ENCODE measurements at regions not wholly inside any gene's neighbourhood (a gene's known extent, or its start where the extent isn't known, plus 50 kb on each side); places are given as distances from the start of the nearest gene placed in this dataset.
"Not testable (repeated sequence)": the region's sequence is repeated elsewhere in the genome, so short reads cannot be mapped to it uniquely, and the experiment has no call there.

DNA sequence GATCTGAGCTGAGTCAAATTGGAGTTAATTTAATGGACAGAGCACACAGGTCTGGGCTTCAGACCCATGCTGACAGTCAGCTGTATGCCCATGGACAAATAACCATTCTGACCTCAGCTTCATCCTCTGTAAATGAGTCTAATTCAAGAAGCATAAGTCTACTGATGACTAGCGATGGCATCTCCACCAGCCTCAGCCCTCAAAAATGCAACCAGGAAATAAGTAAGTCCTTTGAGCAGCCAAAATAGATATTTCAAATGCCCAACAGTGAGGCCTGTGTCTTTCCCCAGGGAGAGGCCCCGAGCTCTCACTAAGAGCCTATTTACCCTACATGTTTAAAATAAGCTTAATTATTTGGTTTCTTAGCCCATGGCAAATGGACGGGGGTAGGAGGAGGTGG lies 114.2 kb upstream of the MTHFD1L start:
- Mint-ChIP-seq H3K27ac (no peak overlapping the region), H3K9me3 (no peaks in the 10 kb centered on the region), H3K4me3 (no peak overlapping the region), H3K4me1 (peaks cover 0 to 19% (median 6%) of the 10 kb centered on the region in 3 donors), H3K27me3 (no peaks in the 10 kb centered on the region), H3K36me3 (peaks cover 3% of the 10 kb centered on the region)

DNA sequence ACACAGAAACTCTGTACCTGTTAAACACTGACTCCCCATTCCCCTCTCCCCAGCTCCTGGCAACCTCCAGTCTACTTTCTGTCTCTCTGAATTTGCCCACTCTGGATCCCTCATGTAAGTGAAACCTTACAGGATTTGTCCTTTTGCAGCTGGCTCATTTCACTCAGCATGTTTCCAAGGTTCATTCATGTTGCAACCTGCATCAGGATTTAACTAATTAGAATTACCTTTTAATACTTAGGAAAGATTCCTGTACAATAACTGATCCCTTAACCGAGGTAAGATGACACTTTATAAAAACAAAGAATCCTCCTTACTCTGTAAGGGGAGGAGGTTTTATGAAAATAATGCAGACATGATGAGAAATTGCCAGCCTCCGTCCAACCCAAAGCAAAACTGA lies 113.1 kb upstream of the MTHFD1L start:
- H3K27me3 Mint-ChIP-seq, result no peaks in the 10 kb centered on the region
- H3K36me3 Mint-ChIP-seq, result peaks cover 3% of the 10 kb centered on the region
- peak overlapping the region in 1 of 3 donors; percentile 47 for H3K27ac Mint-ChIP-seq
- H3K4me3 Mint-ChIP-seq, result no peak overlapping the region
- peaks cover 0 to 10% (median 6%) of the 10 kb centered on the region in 3 donors for H3K4me1 Mint-ChIP-seq
- H3K9me3 Mint-ChIP-seq, result no peaks in the 10 kb centered on the region

DNA sequence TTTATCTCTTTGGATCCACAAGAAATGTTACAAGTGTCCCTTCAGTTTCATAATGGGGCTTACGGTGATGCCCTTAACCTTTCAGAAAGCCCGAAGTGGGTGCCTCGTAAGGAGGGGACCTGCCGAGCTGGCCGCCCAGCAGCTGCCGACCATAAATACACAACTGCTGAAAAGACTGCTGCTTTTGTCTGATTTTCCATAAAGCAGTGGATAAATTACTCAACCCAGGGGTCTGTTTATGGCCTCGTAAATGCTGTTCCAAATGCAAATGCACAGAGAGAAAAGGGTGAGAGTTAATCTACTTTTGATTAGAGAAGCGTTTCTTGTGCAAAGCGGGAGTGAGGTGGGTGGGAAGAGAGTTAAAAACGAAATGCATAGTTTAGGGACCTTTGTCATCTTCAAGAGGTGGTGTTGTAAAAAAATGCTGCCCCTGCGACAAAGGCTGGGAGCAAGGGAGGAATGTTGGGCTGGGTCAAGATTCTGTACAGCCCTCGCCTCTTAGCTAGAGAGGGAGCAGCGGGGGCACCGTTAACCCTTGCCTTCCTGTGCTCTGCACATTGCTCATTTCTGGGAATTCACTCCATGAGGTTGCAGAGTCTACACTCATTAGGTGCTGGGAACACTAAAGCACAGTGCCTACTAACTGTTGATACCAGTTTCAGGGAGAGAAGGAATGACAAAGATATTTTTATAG lies 112.0 kb upstream of the MTHFD1L start:
- Mint-ChIP-seq H3K4me3 (no peak overlapping the region), H3K9me3 (peaks cover 0 to 2% (median 0%) of the 10 kb centered on the region in 3 donors), H3K27ac (peak overlapping the region in 1 of 3 donors; percentile 50), H3K4me1 (peaks cover 2 to 8% (median 6%) of the 10 kb centered on the region in 3 donors), H3K36me3 (peaks cover 6% of the 10 kb centered on the region), H3K27me3 (no peaks in the 10 kb centered on the region)

DNA sequence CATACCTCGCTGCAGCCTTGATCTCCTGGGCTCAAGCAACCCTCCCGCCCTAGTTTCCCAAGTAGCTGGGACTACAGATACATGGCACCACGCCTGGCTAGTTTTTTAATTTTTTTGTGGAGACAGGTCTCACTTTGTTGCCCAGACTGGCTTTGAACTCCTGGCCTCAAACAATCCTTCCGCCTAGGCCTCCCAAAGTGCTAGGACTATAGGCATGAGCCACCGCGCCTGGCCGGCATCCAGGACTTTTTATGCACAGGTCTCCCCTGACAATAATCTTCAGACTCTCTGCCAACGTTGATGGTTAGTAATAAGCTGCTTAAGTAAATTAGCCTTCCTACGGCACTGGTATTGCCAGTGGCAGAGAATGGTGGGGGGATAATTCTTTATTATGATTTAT lies 110.5 kb upstream of the MTHFD1L start:
- Mint-ChIP-seq H3K4me3 (peak overlapping the region in 1 of 4 donors; percentile 32), H3K36me3 (peaks cover 8% of the 10 kb centered on the region), H3K4me1 (peaks cover 7 to 12% (median 11%) of the 10 kb centered on the region in 3 donors), H3K27ac (peak overlapping the region in 1 of 3 donors; percentile 85), H3K27me3 (no peaks in the 10 kb centered on the region), H3K9me3 (peaks cover 0 to 2% (median 0%) of the 10 kb centered on the region in 3 donors)

DNA sequence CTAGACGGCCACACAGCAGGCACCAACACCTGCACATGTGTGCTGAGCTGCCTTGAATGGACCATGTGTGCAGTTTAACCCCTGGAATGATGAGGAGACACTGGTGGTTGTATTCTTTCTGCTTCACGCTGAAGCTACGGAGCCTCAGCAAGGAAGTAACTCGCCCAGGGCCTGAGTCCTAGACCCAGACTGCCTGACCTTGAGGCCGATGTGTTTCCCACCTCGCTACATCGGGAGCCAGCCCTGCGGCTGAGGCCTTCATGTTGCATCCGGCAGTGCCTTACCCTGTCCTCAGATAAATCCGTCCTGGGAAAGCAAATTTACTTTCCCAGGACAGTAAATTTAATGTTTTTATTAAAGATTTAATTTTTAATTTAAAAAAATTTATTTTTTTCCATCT lies 110.0 kb upstream of the MTHFD1L start:
- H3K27ac Mint-ChIP-seq, result peak overlapping the region in 1 of 3 donors; percentile 85
- peaks cover 7 to 12% (median 11%) of the 10 kb centered on the region in 3 donors for H3K4me1 Mint-ChIP-seq
- H3K36me3 Mint-ChIP-seq, result peaks cover 8% of the 10 kb centered on the region
- no peak overlapping the region for H3K4me3 Mint-ChIP-seq
- H3K9me3 Mint-ChIP-seq, result peaks cover 0 to 2% (median 0%) of the 10 kb centered on the region in 3 donors
- no peaks in the 10 kb centered on the region for H3K27me3 Mint-ChIP-seq

DNA sequence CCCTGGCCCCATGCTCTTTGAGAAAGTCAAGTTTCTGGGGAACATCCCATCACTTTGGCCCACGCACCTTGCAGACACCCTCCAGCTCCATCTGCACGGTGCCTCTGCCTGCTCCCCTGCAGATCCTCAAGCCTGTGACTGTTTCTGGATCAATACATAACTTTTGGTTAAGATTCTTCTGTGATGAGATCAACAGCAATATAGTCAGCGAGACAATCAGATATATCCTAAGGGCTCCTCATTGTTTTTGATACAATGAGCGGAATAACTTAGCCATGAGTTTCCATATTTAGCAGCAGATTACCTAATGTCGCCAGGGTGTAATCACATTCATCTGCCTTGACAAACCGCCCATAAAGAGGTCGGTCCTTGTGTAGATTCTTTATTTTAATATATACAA lies 109.3 kb upstream of the MTHFD1L start:
- H3K36me3 Mint-ChIP-seq, result peaks cover 7% of the 10 kb centered on the region
- peaks cover 0 to 2% (median 0%) of the 10 kb centered on the region in 3 donors for H3K9me3 Mint-ChIP-seq
- no peak overlapping the region for H3K4me3 Mint-ChIP-seq
- peaks cover 7 to 12% (median 11%) of the 10 kb centered on the region in 3 donors for H3K4me1 Mint-ChIP-seq
- H3K27me3 Mint-ChIP-seq, result no peaks in the 10 kb centered on the region
- H3K27ac Mint-ChIP-seq, result no peak overlapping the region

DNA sequence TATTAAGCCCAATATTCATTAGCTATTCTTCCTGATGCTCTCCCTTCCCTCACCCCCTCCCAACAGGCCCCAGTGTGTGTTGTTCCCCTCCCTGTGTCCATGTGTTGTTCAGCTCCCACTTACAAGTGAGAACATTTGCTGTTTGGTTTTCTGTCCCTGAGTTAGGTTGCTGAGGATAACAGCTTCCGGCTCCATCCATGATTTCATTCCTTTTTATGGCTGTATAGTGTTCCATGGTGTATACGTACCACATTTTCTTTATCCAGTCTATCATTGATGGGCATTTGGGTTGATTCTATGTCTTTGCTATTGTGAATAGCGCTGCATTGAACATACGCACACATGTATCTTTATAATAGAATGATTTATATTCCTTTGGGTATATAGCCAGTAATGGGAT lies 107.7 kb upstream of the MTHFD1L start:
- not testable (repeated sequence) for H3K9me3 Mint-ChIP-seq

DNA sequence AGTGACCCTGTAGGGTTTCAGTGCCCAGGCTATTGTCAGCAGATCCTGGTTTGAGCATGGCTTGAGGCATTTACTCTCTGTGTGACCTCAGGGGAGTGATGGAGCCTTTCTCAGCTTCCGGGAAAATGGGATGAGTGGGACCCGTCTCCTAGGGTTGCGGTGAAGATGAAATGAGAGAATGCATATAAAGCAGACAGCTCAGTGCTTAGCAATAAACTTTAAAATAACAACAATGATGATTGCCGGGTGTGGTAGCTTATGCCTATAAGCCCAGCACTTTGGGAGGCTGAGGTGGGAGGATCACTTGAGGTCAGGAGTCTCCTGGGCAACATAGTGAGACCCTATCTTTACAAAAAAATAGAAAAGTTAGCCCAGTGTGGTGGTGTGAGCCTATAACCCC lies 106.0 kb upstream of the MTHFD1L start:
- peak overlapping the region in 1 of 4 donors; percentile 27 for H3K4me3 Mint-ChIP-seq
- peak overlapping the region in 1 of 3 donors; percentile 33 for H3K27ac Mint-ChIP-seq
- H3K27me3 Mint-ChIP-seq, result no peaks in the 10 kb centered on the region
- peaks cover 12 to 17% (median 12%) of the 10 kb centered on the region in 3 donors for H3K4me1 Mint-ChIP-seq
- peaks cover 0 to 2% (median 0%) of the 10 kb centered on the region in 3 donors for H3K9me3 Mint-ChIP-seq
- peaks cover 10% of the 10 kb centered on the region for H3K36me3 Mint-ChIP-seq

More for the DNA sequence above, 107.7 kb upstream of the MTHFD1L start:
- H3K27ac Mint-ChIP-seq, H3K27me3 Mint-ChIP-seq, H3K4me3 Mint-ChIP-seq, H3K36me3 Mint-ChIP-seq: not testable (repeated sequence)
- H3K4me1 Mint-ChIP-seq, result peaks cover 10 to 16% (median 15%) of the 10 kb centered on the region in 3 donors

DNA sequence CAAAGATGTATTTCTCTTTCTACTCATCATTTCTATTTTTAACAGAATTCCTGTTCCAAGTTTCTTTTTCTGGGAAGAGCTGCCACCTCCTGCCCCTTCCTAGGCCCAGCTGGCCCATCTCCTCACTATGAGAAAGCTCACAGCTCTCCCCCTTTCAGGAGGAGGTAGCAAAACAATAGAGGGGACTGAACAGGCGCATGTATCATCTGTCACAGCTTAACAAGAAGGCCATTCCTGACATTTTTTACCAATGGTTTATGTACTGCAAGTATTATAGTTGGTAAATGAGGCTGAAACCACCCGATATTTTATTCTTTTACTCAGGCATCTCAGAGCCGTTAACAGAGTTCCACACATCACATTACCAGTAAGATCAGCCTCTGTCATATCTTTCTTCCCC lies 103.7 kb upstream of the MTHFD1L start:
- peaks cover 9% of the 10 kb centered on the region for H3K36me3 Mint-ChIP-seq

DNA sequence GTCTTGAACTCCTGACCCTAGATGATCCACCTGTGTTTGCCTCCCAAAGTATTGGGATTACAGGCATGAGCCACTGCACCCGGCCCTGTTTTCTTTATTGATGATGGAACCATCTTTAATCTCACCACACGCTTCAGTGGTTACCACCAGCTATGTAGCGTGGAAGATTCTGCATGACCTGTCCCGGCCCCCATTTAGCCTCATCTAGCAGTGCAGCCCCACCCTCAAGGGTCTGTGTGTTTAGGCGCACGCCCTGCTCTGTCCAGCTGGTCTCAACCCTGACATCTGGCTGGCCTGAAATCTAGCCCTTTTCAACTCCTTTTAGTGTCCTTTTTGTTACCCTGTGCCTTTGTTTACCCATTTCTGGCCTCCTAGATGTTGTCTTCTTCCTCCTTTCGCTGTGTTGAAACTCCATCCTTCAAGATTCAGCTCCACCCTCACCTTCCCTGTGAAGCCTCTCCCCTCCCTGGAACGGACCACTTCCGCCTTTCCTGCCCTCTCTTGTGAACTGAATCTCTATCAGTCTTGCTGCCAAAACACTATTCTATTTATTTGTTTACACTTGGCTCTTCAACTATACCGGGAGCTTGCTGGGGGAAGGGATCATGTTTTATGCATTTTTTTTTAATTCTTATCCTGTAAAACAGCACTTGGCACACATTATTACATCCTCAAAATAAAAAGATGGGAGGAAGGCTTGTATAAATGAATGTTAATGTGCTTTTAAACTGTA lies 101.0 kb upstream of the MTHFD1L start:
- H3K4me3 Mint-ChIP-seq, result peak overlapping the region; percentile 60 to 97 (median 68)
- H3K27me3 Mint-ChIP-seq, result no peaks in the 10 kb centered on the region
- H3K27ac Mint-ChIP-seq, result peak overlapping the region; percentile 71 to 92 (median 74)
- H3K4me1 Mint-ChIP-seq, result peaks cover 23 to 35% (median 28%) of the 10 kb centered on the region in 3 donors
- H3K9me3 Mint-ChIP-seq, result no peaks in the 10 kb centered on the region
- H3K36me3 Mint-ChIP-seq, result peaks cover 4% of the 10 kb centered on the region

More for the DNA sequence above, 103.7 kb upstream of the MTHFD1L start:
- peaks cover 0 to 2% (median 0%) of the 10 kb centered on the region in 3 donors for H3K9me3 Mint-ChIP-seq
- H3K4me3 Mint-ChIP-seq, result no peak overlapping the region
- H3K4me1 Mint-ChIP-seq, result peaks cover 26 to 31% (median 31%) of the 10 kb centered on the region in 3 donors
- no peaks in the 10 kb centered on the region for H3K27me3 Mint-ChIP-seq
- H3K27ac Mint-ChIP-seq, result peak overlapping the region in 2 of 3 donors; percentile 22 to 84

DNA sequence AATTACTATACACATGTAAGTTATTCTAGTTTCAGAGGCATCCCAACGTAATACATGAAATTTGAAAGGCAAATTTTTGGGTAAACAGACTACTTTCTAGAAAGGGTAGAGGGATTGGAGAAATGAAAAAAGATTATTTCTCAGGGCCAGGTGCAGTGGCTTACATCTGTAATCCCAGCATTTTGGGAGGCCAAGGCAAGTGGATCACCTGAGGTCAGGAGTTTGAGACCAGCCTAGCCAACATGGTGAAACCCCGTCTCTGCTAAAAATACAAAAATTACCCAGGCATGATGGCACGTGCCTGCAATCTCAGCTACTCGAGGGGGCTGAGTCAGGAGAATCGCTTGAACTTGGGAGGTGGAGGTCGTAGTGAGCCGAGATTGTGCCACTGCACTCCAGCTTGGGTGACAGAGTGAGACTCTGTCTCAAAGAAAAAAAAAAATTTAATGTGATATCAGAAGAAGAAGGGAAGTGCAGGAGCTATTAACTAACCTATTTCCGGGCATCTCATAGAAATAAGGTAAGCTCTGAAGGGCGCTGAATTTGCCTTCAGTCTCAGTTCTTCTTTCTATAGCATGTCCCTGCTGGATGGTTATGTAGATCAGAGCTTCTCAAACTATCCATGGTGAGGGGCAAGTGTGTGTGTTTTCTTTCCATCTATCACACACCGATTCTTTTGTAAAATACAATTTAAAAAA lies 100.3 kb upstream of the MTHFD1L start:
- Mint-ChIP-seq H3K4me1 (peaks cover 23 to 35% (median 28%) of the 10 kb centered on the region in 3 donors), H3K4me3 (peak overlapping the region; percentile 60 to 97 (median 77)), H3K9me3 (no peaks in the 10 kb centered on the region), H3K36me3 (peaks cover 9% of the 10 kb centered on the region), H3K27me3 (no peaks in the 10 kb centered on the region), H3K27ac (peak overlapping the region; percentile 71 to 92 (median 74))

DNA sequence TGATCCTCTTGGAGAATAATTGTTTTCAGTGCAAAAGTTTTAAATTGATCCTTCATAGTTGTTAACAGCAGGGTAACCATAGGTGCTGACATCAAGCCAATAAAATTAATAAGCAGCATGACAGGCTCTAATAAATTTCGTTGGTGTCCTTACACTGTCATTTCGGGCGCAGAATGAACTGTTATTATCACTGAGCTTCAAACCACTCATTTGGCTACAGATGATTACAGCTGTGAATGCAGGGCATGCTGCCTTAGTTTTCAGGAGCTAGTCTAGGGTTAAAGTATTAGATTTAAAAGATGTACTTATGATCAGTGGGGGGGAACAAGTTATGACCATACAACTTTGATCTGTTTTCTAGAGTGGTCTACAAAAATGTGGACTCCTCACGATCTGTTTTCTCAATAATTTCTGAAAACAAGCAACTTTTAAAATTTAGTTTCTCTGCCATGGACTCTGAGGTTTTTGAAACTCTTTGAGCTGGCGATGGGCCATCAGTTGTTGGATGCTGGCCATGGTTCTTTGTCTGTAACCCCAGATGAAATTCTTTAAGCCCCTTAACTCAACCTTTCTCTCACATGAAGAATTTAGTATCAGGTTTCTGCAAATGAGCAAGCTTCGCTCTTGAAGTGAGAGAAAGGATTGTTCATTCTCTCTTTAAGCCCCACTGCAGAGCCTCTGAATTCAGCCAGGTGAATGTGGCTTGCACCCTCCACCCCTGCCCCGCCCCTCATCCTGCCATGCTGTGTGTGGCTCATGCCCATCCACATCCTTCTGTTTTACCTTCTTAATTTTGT lies 99.1 kb upstream of the MTHFD1L start:
- peak overlapping the region in 1 of 3 donors; percentile 62 for H3K27ac Mint-ChIP-seq
- no peak overlapping the region for H3K4me3 Mint-ChIP-seq
- H3K36me3 Mint-ChIP-seq, result peaks cover 9% of the 10 kb centered on the region
- H3K4me1 Mint-ChIP-seq, result peaks cover 23 to 35% (median 28%) of the 10 kb centered on the region in 3 donors
- H3K9me3 Mint-ChIP-seq, result no peaks in the 10 kb centered on the region
- no peaks in the 10 kb centered on the region for H3K27me3 Mint-ChIP-seq

DNA sequence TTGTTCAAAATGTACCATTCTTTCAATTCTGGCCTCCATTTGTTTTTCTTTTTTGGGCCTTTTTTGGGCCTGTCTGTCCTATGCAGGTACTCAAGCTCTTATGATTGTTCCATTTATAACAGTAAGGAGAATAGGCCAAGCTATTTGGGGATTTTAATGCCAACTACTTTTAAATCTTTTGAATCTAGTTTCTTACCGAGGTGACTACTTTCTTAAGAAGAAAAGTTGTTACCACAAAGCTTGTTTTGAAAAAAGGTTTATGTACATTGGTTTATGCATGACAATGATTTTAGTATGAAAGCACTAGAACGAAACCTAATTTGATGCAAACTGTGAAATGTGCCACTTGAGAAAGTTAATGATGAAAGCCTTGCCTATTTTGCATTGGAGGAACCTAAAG lies 98.3 kb upstream of the MTHFD1L start:
- Mint-ChIP-seq H3K4me3 (no peak overlapping the region), H3K36me3 (peaks cover 12% of the 10 kb centered on the region), H3K9me3 (no peaks in the 10 kb centered on the region), H3K27me3 (no peaks in the 10 kb centered on the region), H3K27ac (peak overlapping the region in 1 of 3 donors; percentile 62), H3K4me1 (peaks cover 23 to 35% (median 28%) of the 10 kb centered on the region in 3 donors)

DNA sequence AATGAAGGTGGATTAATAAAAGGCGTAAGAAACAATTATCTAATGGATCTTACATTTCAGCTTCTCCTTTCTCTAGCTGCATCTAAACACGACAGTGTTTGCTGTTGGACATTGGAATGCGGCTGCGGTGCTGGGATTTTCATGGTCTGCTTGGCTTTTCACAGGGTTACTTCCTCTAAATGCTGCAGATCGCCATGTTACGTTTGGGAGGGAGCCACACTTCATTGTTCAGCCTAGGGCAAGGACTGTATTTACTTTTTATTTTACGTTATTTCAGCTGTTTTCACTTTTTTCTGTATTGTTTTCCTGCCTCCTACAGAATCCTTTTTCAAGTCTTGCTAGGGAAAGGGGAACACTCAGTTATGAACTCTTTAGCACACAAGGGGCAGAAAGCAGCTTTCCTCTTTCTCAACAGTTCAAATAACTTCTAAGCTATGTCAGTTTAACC lies 97.9 kb upstream of the MTHFD1L start:
- Mint-ChIP-seq H3K27me3 (no peaks in the 10 kb centered on the region), H3K9me3 (peaks cover 0 to 2% (median 0%) of the 10 kb centered on the region in 3 donors), H3K36me3 (peaks cover 11% of the 10 kb centered on the region), H3K4me3 (no peak overlapping the region), H3K27ac (peak overlapping the region in 1 of 3 donors; percentile 62), H3K4me1 (peaks cover 20 to 32% (median 25%) of the 10 kb centered on the region in 3 donors)
